DND-41 (cell line): ENCODE measurements at regions not wholly inside any gene's neighbourhood (a gene's known extent, or its start where the extent isn't known, plus 50 kb on each side); places are given as distances from the start of the nearest gene placed in this dataset.

Source experiments
- CTCF ChIP-seq: IDR thresholded peaks from 2 replicates; pipeline ENCODE4 v1.5.1; 2012; ENCODE audit warnings: borderline replicate concordance, low read length, moderate library complexity, mild to moderate bottlenecking; ENCODE audit not compliant: poor library complexity, severe bottlenecking; ENCODE audit errors: extremely low read depth
- EZH2 ChIP-seq: IDR thresholded peaks from 3 replicates; pipeline ENCODE4 v1.6.1; 2012; ENCODE audit warnings: borderline replicate concordance, low read depth, mild to moderate bottlenecking, moderate library complexity, low read length, inconsistent platforms; ENCODE audit not compliant: severe bottlenecking

GRCh38 chr22:47328550-47329243 lies 566.2 kb downstream of the TBC1D22A start:
- TF ChIP-seq CTCF, result no peak
- no peak for TF ChIP-seq EZH2
